Endothelial cell of umbilical vein (primary cell): ENCODE measurements at regions not wholly inside any gene's neighbourhood (a gene's known extent, or its start where the extent isn't known, plus 50 kb on each side); places are given as distances from the start of the nearest gene placed in this dataset.
"Not testable (repeated sequence)": the region's sequence is repeated elsewhere in the genome, so short reads cannot be mapped to it uniquely, and the experiment has no call there.

Source experiments
- BruUV-seq: library from RNA; stranded (reverse); fragments of 400-500 nt; replicated peaks from 2 replicates; lab custom pipeline; 2021; lab: Mats Ljungman, UMichigan
- CTCF ChIA-PET: fragments of 300-600, 350-600 bp; sonication (Branson Sonifier 250); formaldehyde crosslinking; loops from one replicate; lab custom pipeline; 2021; ENCODE audit warnings: antibody characterized with exemption, inconsistent platforms; lab: Charles Lee
- POLR2A ChIA-PET: fragments of 300-600, 350-600 bp; sonication (Branson Sonifier 250); formaldehyde crosslinking; loops from one replicate; lab custom pipeline; 2021; ENCODE audit warnings: antibody characterized with exemption, inconsistent platforms; lab: Charles Lee
- DNase-seq: peaks from one replicate; pipeline ENCODE4 v3.0.0-alpha.2; 2011; ENCODE audit warnings: low read depth, low spot score
- FAIRE-seq: peaks from 2 replicates; lab custom pipeline; 2011; peaks lifted over from hg19 to GRCh38; lab: Jason Lieb, UNC
- H2AFZ ChIP-seq: 2 replicates; pipeline ENCODE4 v1.6.0; 2012; ENCODE audit warnings: low read depth, low read length, control low read depth, inconsistent platforms
- H3K27ac ChIP-seq: 2 replicates; pipeline ENCODE4 v1.5.1; 2011; ENCODE audit warnings: low read depth, mild to moderate bottlenecking, control low read depth, low read length, moderate library complexity; ENCODE audit not compliant: insufficient read depth
- H3K27me3 ChIP-seq, 2 experiments: 2 replicates each; pipeline versions ENCODE4 v1.6.0 to v1.6.1; 2011; ENCODE audit warnings: low read length in 2 of 2, mixed read lengths in 1 of 2; ENCODE audit not compliant: control insufficient read depth in 2 of 2, insufficient read depth in 2 of 2
- H3K36me3 ChIP-seq, 2 experiments: 2 replicates in 1 of 2; 3 replicates in 1 of 2; pipeline ENCODE4 v1.5.1; 2011; ENCODE audit warnings: low read length in 2 of 2, mild to moderate bottlenecking in 1 of 2, moderate library complexity in 1 of 2; ENCODE audit not compliant: control insufficient read depth in 2 of 2, insufficient read depth in 2 of 2; ENCODE audit errors: extremely low read depth in 1 of 2
- H3K4me1 ChIP-seq: 3 replicates; pipeline ENCODE4 v1.5.1; 2011; ENCODE audit warnings: mild to moderate bottlenecking, low read length; ENCODE audit not compliant: control insufficient read depth, insufficient read depth; ENCODE audit errors: extremely low read depth
- H3K4me2 ChIP-seq: 2 replicates; pipeline ENCODE4 v1.6.1; 2011; ENCODE audit warnings: low read length, control low read depth, mixed read lengths; ENCODE audit not compliant: insufficient read depth
- H3K4me3 ChIP-seq, 3 experiments: fragments of 200-600 bp in 1 of 3; sonication (generic), shearing (Covaris generic) in 1 of 3; replicated peaks in 1 of 3; 2 replicates each; pipeline ENCODE4 v1.5.1; 2011 to 2016; ENCODE audit warnings: control low read depth in 3 of 3, low read length in 3 of 3, mild to moderate bottlenecking in 2 of 3, inconsistent platforms in 1 of 3, low read depth in 1 of 3, moderate library complexity in 1 of 3; ENCODE audit not compliant: insufficient read depth in 1 of 3
- H3K79me2 ChIP-seq: 2 replicates; pipeline ENCODE4 v1.6.0; 2012; ENCODE audit warnings: low read length, inconsistent platforms; ENCODE audit not compliant: control insufficient read depth, insufficient read depth
- H3K9ac ChIP-seq: replicated peaks from 2 replicates; pipeline ENCODE3; 2011; ENCODE audit warnings: low read length, control low read depth; ENCODE audit not compliant: insufficient read depth; ENCODE audit errors: extremely low read depth
- H3K9me1 ChIP-seq: replicated peaks from 3 replicates; pipeline ENCODE4 v1.6.0; 2011; ENCODE audit warnings: mild to moderate bottlenecking, low read length; ENCODE audit not compliant: control insufficient read depth, insufficient read depth; ENCODE audit errors: extremely low read depth
- H3K9me3 ChIP-seq: replicated peaks from 2 replicates; pipeline ENCODE4 v1.5.1; 2012; ENCODE audit warnings: low read length, inconsistent platforms; ENCODE audit not compliant: control insufficient read depth, insufficient read depth
- H4K20me1 ChIP-seq: replicated peaks from 2 replicates; pipeline ENCODE3; 2011; ENCODE audit warnings: mild to moderate bottlenecking, low read length; ENCODE audit not compliant: control insufficient read depth, insufficient read depth; ENCODE audit errors: extremely low read depth
- CTCF ChIP-seq, 2 donors: IDR thresholded peaks; 1 replicate in 1 of 2; 2 replicates in 1 of 2; pipeline ENCODE4 v1.5.1; 2011; ENCODE audit warnings: low read length in 2 of 2, mild to moderate bottlenecking in 2 of 2, moderate library complexity in 2 of 2, control low read depth in 1 of 2, inconsistent platforms in 1 of 2, low read depth in 1 of 2; ENCODE audit not compliant: insufficient read depth in 1 of 2; ENCODE audit errors: extremely low read depth in 1 of 2
- EZH2 ChIP-seq: IDR thresholded peaks from 2 replicates; pipeline ENCODE4 v1.6.1; 2012; ENCODE audit warnings: borderline replicate concordance, low read depth, mild to moderate bottlenecking, moderate library complexity, low read length, inconsistent platforms; ENCODE audit not compliant: severe bottlenecking
- FOS ChIP-seq: IDR thresholded peaks from 2 replicates; pipeline ENCODE4 v1.6.1; 2011; ENCODE audit warnings: mild to moderate bottlenecking, low read length, moderate library complexity, borderline replicate concordance; ENCODE audit not compliant: insufficient read depth
- GATA2 ChIP-seq: IDR thresholded peaks from 2 replicates; pipeline ENCODE4 v1.7.0; 2011; ENCODE audit warnings: low read depth, mild to moderate bottlenecking, moderate library complexity, mixed read lengths, low read length; ENCODE audit not compliant: insufficient read length, insufficient read depth
- JUN ChIP-seq: IDR thresholded peaks from 2 replicates; pipeline ENCODE4 v1.6.1; 2011; ENCODE audit warnings: borderline replicate concordance, low read depth; ENCODE audit not compliant: insufficient read length, insufficient read depth
- MAX ChIP-seq: IDR thresholded peaks from 2 replicates; pipeline ENCODE4 v1.6.1; 2011; ENCODE audit not compliant: insufficient read depth, insufficient read length
- MYC ChIP-seq: IDR thresholded peaks from one replicate; pipeline ENCODE4 v1.6.1; 2011; ENCODE audit warnings: mild to moderate bottlenecking, low read depth, low read length
- POLR2A ChIP-seq: IDR thresholded peaks from 2 replicates; pipeline ENCODE4 v1.6.1; 2012; ENCODE audit warnings: low read depth, mild to moderate bottlenecking, control low read depth, low read length
- POLR2AphosphoS5 ChIP-seq: IDR thresholded peaks from 2 replicates; pipeline ENCODE4 v1.6.1; 2012; ENCODE audit warnings: low read depth, mild to moderate bottlenecking, control low read depth, low read length, moderate library complexity; ENCODE audit not compliant: insufficient read depth
- dilution Hi-C: fragments of 300-500 bp; cut with MboI; formaldehyde crosslinking; loops from one replicate; pipeline ENCODE4 v1.15.0; 2019; ENCODE audit warnings: low sequenced_read_pairs; ENCODE audit not compliant: extremely low pct_ligation_motif_present
- intact Hi-C: fragments of 100-400 bp; cut with micrococcal nuclease; formaldehyde crosslinking; loops from one replicate; pipeline ENCODE4 v1.10.0; 2022

- Histone ChIP-seq H3K9ac (no peak overlapping the region), H3K27ac (no peak overlapping the region), H3K9me1 (no peaks in the 10 kb centered on the region), H3K4me1 (no peaks in the 10 kb centered on the region), H3K36me3 (no peaks in the 10 kb centered on the region), H3K79me2 (no peaks in the 10 kb centered on the region), H3K4me3 (no peak overlapping the region), H2AFZ (no peak overlapping the region), H3K9me3 (no peaks in the 10 kb centered on the region), H3K27me3 (no peaks in the 10 kb centered on the region), H4K20me1 (no peaks in the 10 kb centered on the region), H3K4me2 (no peak overlapping the region)
- no TSS peak for BruUV-seq
- ChIA-PET POLR2A (no interaction called here), CTCF (interaction anchor here (1.0 to 1.1 kb wide), 2 partner anchors 10 to 12 kb away, joined by 3 to 4 read pairs; no protein-coding TSS in a partner anchor)
- dilution Hi-C loops = no loop called here
- intact Hi-C loops = no loop called here
- TF ChIP-seq JUN (no peak), POLR2AphosphoS5 (no peak), EZH2 (no peak), FOS (no peak), POLR2A (no peak), MYC (no peak), MAX (no peak), CTCF (IDR thresholded peaks at IDR 0.05; ENCODE audit: extremely low read depth in 1 of 2, insufficient read depth in 1 of 2, low read depth in 1 of 2, low read length in 2 of 2) (no peak), GATA2 (no peak)
- no peak for DNase-seq
- no peak for FAIRE-seq
Observed at GRCh38 chr4:81586706-81587105, 115.0 kb upstream of the RASGEF1B start.

GRCh38 chr4:81580994-81581374 lies 109.3 kb upstream of the RASGEF1B start:
- POLR2A ChIA-PET = not testable (repeated sequence)

More at GRCh38 chr4:81580994-81581374, 109.3 kb upstream of the RASGEF1B start:
- intact Hi-C loops, H3K27ac ChIP-seq, H3K4me3 ChIP-seq, dilution Hi-C loops, H3K9me1 ChIP-seq, H3K4me1 ChIP-seq, DNase-seq, H3K27me3 ChIP-seq, H3K9me3 ChIP-seq, H3K36me3 ChIP-seq, H3K9ac ChIP-seq, H4K20me1 ChIP-seq, FAIRE-seq, H3K4me2 ChIP-seq, H3K79me2 ChIP-seq, BruUV-seq, CTCF ChIA-PET, H2AFZ ChIP-seq: not testable (repeated sequence)
